GM20000 (cell line): ENCODE measurements at regions not wholly inside any gene's neighbourhood (a gene's known extent, or its start where the extent isn't known, plus 50 kb on each side); places are given as distances from the start of the nearest gene placed in this dataset.

ENCODE experiments used
- DNase-seq: peaks from one replicate; pipeline ENCODE4 v3.0.0; 2012; ENCODE audit warnings: low spot score
- TF ChIP-seq, protein P1 (sequence below): IDR thresholded peaks from 2 replicates; pipeline ENCODE4 v1.5.1; 2012; ENCODE audit warnings: mild to moderate bottlenecking, control low read depth; ENCODE audit errors: extremely low read depth, missing control alignments

DNA sequence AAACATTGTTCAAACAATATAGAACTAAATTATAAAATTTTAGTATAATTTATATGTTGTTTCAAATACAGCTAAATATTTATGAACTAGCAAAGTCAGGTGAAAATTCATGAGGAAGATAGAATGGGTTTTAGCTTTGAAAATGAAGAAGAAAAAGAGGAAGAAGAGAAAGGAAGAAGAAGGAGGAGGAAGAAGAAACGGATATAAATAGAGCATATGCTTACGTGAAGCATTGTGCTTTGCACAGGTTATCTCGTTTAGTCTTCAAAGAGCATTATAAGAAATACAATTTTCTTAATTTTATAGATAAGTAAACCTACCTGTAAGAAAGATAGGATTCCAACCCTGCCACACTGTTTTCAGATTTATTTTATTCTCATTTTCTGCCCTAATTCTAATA is 620.6 kb upstream of the DAB2 start:
- TF ChIP-seq, protein P1, sequence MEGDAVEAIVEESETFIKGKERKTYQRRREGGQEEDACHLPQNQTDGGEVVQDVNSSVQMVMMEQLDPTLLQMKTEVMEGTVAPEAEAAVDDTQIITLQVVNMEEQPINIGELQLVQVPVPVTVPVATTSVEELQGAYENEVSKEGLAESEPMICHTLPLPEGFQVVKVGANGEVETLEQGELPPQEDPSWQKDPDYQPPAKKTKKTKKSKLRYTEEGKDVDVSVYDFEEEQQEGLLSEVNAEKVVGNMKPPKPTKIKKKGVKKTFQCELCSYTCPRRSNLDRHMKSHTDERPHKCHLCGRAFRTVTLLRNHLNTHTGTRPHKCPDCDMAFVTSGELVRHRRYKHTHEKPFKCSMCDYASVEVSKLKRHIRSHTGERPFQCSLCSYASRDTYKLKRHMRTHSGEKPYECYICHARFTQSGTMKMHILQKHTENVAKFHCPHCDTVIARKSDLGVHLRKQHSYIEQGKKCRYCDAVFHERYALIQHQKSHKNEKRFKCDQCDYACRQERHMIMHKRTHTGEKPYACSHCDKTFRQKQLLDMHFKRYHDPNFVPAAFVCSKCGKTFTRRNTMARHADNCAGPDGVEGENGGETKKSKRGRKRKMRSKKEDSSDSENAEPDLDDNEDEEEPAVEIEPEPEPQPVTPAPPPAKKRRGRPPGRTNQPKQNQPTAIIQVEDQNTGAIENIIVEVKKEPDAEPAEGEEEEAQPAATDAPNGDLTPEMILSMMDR, result no peak
- DNase-seq, result no peak

DNA sequence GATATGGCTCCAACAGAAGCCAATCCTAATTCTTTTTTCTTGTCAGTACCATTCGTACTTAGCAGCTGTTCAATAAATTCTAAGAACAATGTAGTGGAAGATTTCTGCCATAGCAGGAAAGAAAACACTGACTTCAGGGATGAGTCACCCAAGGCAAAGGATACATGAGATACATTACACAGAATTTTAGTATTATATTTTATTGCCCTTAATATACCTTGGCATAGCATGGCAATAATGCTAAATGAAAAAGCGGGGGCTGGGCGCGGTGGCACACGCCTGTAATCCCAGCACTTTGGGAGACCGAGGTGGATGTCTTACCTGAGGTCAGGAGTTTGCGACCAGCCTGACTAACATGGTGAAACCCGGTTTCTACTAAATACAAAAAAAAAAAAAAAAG is 619.1 kb upstream of the DAB2 start:
- TF ChIP-seq, protein P1, result no peak
- no peak for DNase-seq

DNA sequence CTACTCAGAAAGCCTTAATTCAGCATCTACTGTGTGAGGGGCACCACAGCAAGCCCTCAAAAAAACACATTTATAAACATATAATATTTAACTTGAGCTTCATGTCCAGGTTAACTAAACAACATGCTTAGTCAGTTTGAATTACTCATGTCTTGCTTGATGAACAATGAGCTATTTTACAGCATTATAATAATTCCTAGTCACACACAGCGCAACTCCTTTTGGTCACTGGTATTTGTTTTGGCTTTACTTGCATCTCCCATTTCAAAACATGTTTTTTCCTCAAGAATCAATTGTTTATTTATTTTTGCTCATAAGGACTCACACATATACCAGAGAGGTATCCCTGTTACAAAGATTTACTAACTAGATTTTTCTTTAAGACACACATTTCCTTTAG is 616.7 kb upstream of the DAB2 start:
- no peak for DNase-seq
- TF ChIP-seq, protein P1, result no peak

DNA sequence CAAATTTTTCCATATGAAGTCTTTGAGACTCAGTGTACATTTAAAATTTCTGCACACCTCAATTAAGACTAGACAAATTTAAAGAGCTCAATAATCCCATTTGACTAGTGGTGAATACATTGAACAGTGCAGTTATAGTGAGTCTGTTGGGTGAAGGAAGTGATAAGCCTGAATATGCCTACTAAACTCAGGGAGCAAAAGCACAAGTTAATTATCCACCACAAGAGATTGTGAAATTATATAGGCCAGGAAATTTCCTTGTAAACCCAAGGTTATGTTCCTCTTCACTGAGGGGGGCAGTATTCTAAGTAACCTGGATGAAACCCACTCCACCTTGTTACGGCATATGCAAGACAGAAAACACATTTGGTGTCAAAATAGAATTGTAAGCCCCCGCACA is 612.9 kb upstream of the DAB2 start:
- no peak for DNase-seq
- TF ChIP-seq, protein P1, result no peak

DNA sequence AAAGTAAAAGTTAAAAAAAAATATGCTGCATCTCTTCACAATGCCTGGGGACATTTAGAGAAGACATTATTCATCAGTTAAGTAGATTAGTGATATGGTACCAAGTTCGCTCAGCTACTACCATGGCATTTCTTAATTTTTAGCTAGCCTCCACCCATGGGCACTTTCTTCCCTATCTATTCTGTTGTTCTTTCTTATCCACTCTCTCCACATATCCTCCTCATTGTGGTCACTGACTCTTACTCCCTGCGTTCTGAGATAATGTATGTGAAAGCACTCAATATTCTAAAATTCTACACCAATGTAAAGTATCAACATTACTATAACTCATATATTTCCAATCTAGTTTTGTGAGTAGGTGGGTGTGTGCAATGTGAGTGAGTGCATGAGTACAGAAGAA is 609.7 kb upstream of the DAB2 start:
- no peak for DNase-seq
- TF ChIP-seq, protein P1, result no peak

DNA sequence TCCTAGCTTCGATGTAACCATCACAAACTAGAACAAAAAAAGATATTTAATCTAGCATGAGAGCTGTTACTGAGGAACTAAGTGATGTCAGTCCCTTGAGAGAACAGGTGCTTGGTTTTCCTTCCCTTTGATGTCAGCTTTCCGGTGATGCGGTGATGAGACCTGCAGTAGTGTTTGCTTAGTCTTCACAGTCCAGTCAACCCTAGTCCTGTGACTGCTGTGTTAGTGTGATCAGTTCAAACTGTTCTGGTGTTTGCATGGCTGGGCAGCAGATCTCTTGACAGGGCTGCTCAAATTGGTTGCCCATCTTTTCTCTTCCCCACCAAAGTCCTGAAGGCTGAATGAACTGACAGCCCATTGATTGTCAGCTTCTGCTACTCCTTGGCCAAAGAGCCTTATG is 608.6 kb upstream of the DAB2 start:
- DNase-seq, result no peak

DNA sequence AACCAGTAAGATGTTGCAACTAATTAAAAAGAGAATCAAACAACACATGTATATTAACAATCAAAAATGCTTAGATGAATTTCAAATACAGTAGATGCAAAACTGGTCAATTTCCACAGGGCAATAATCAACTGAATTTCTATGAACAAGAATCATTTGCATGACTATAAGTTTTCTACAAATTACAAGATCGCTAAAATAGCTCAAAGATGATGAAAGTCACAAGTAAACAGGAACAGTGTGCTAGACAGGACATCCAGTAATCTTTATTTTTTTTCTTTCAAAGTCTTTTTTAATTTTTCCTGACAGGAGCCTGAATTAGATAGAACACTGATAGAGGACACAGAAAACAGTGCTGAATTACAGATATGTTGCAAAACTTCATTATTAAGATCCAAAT is 608.2 kb upstream of the DAB2 start:
- TF ChIP-seq, protein P1, result no peak
- DNase-seq, result no peak

More for the DNA sequence above, 608.6 kb upstream of the DAB2 start:
- TF ChIP-seq, protein P1, result no peak
